ENCODE measurements at regions not wholly inside any gene's neighbourhood (a gene's known extent, or its start where the extent isn't known, plus 50 kb on each side); places are given as distances from the start of the nearest gene placed in this dataset.

DNA sequence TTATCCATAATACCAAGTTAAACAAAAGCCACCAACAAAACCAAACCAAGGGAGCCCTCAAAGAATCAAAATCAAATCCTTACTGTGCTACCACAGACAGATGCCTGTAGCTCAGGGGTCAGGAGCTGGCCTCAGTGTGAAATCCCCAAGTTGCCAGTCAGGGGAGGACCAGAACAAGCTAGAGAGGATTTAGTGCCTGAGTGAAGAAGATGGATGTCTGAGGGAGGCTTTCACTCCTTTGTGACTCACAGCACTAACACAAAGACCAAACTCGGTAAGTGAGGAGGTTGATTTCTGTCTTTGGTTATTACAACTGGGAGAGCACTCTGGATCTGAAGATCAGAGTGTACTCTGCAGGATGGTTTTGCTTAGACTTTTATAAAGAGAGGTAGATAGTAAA, 189.9 kb upstream of the ZNF184 start:
- TF ChIP-seq, protein P1, sequence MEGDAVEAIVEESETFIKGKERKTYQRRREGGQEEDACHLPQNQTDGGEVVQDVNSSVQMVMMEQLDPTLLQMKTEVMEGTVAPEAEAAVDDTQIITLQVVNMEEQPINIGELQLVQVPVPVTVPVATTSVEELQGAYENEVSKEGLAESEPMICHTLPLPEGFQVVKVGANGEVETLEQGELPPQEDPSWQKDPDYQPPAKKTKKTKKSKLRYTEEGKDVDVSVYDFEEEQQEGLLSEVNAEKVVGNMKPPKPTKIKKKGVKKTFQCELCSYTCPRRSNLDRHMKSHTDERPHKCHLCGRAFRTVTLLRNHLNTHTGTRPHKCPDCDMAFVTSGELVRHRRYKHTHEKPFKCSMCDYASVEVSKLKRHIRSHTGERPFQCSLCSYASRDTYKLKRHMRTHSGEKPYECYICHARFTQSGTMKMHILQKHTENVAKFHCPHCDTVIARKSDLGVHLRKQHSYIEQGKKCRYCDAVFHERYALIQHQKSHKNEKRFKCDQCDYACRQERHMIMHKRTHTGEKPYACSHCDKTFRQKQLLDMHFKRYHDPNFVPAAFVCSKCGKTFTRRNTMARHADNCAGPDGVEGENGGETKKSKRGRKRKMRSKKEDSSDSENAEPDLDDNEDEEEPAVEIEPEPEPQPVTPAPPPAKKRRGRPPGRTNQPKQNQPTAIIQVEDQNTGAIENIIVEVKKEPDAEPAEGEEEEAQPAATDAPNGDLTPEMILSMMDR (IDR thresholded peaks at IDR 0.05): no peak
- TF ChIP-seq POLR2A (IDR thresholded peaks at IDR 0.05): no peak

Measured in esophagus squamous epithelium (tissue), 4 donors.